ENCODE measurements at regions not wholly inside any gene's neighbourhood (a gene's known extent, or its start where the extent isn't known, plus 50 kb on each side); places are given as distances from the start of the nearest gene placed in this dataset.

- Histone ChIP-seq H2BK120ac (ENCODE audit: low read depth, low read length, poor library complexity, severe bottlenecking) (no peak overlapping the region), H4K20me1 (ENCODE audit: control insufficient read depth, insufficient read depth, insufficient read length) (no peaks in the 10 kb centered on the region), H2BK12ac (ENCODE audit: insufficient read length, low read depth, low read length) (no peak overlapping the region), H3K23ac (ENCODE audit: insufficient read length, low read depth, low read length) (no peak overlapping the region), H2BK15ac (ENCODE audit: low read depth, low read length) (0 out of 2 replicates have a peak overlapping the region, but pooled peaks have one; percentile 32), H2AFZ (ENCODE audit: low read length) (no peak overlapping the region), H2BK5ac (ENCODE audit: insufficient read length, low read length) (no peak overlapping the region), H2AK5ac (ENCODE audit: insufficient read length, low read length) (no peak overlapping the region), H3K9ac (ENCODE audit: extremely low read depth, insufficient read length, low read length) (no peak overlapping the region), H2BK20ac (ENCODE audit: low read depth, low read length, poor library complexity, severe bottlenecking) (no peak overlapping the region), H4K91ac (ENCODE audit: insufficient read length, low read depth, low read length) (no peak overlapping the region), H3K79me1 (ENCODE audit: insufficient read depth, low read depth, low read length, poor library complexity, severe bottlenecking) (no peaks in the 10 kb centered on the region), H3K56ac (ENCODE audit: insufficient read length, low read depth, low read length) (no peak overlapping the region), H3K4me2 (ENCODE audit: insufficient read depth, insufficient read length, low read length) (no peak overlapping the region), H3K23me2 (ENCODE audit: insufficient read length, low read depth, low read length, poor library complexity, severe bottlenecking) (no peaks in the 10 kb centered on the region), H3K27me3 (ENCODE audit: insufficient read depth, low read length) (no peaks in the 10 kb centered on the region), H3T11ph (ENCODE audit: low read length) (no peak overlapping the region), H4K8ac (replicated peaks; ENCODE audit: insufficient read length, low read depth, low read length) (no peak overlapping the region), H3K4me1 (ENCODE audit: insufficient read depth, low read length) (peaks cover 4% of the 10 kb centered on the region; the same call in 1 of the 2 replicates), H3K4ac (ENCODE audit: low read depth, low read length) (no peak overlapping the region), H3K18ac (ENCODE audit: insufficient read length, low read depth, low read length) (no peak overlapping the region), H3K27ac (ENCODE audit: insufficient read length, low read depth, low read length) (no peak overlapping the region), H3K14ac (ENCODE audit: insufficient read depth, low read length) (no peak overlapping the region), H3K79me2 (ENCODE audit: insufficient read depth, low read length) (no peaks in the 10 kb centered on the region), H4K5ac (ENCODE audit: insufficient read length, low read depth, low read length) (no peak overlapping the region), H3K9me3 (ENCODE audit: control insufficient read depth, low read depth, low read length) (no peaks in the 10 kb centered on the region)
- H3K9me3 Mint-ChIP-seq: no peaks in the 10 kb centered on the region
- 0 out of 7 replicates have a peak, but pooled peaks cover 0 to 4% (median 0%) of the 10 kb centered on the region in 3 experiments for H3K36me3 Mint-ChIP-seq (ENCODE audit: insufficient read depth in 1 of 3, low read depth in 3 of 3)
- no CpG with 5 or more reads among the region's 2 CpGs for WGBS (ENCODE audit: extremely low coverage, insufficient read length, low lambda C conversion rate)
- DNase-seq: no peak
- no peak overlapping the region for H3K4me3 Mint-ChIP-seq
- TF ChIP-seq CTCF (conservative IDR thresholded peaks at IDR 0.05): no peak
- H3K4me1 Mint-ChIP-seq: peaks cover 25 to 27% of the 10 kb centered on the region in 2 experiments
- H3K27ac Mint-ChIP-seq: no peak overlapping the region
- H3K27me3 Mint-ChIP-seq (ENCODE audit: low read depth): no peaks in the 10 kb centered on the region
Measured at GRCh38 chr20:4548552-4548951, 137.7 kb upstream of the PRNP start.

All from H9 (cell line).